Neural crest cell (in vitro differentiated cells): ENCODE measurements at regions not wholly inside any gene's neighbourhood (a gene's known extent, or its start where the extent isn't known, plus 50 kb on each side); places are given as distances from the start of the nearest gene placed in this dataset.
A peak's percentile ranks its signal among the peaks of the same experiment; 100 is the strongest.

Experiments used
- DNase-seq: peaks from one replicate; pipeline ENCODE4 v3.0.0; 2021; ENCODE audit warnings: low read depth, mixed read lengths, low spot score
- H3K27ac Mint-ChIP-seq: one replicate; pipeline ENCODE4 v1.8.0; 2021; ENCODE audit warnings: mild to moderate bottlenecking, mixed read lengths; ENCODE audit not compliant: unreplicated experiment
- H3K27me3 Mint-ChIP-seq: 2 replicates; pipeline ENCODE4 v1.8.0; 2021; ENCODE audit warnings: low read depth, mild to moderate bottlenecking, mixed read lengths
- H3K36me3 Mint-ChIP-seq: 2 replicates; pipeline ENCODE4 v1.8.0; 2021; ENCODE audit warnings: low read depth, mild to moderate bottlenecking, mixed read lengths
- H3K4me1 Mint-ChIP-seq: 2 replicates; pipeline ENCODE4 v1.8.0; 2021; ENCODE audit warnings: mixed read lengths
- H3K4me3 Mint-ChIP-seq: one replicate; pipeline ENCODE4 v1.8.0; 2021; ENCODE audit warnings: mild to moderate bottlenecking, mixed read lengths
- H3K9me3 Mint-ChIP-seq: 2 replicates; pipeline ENCODE4 v1.8.0; 2021; ENCODE audit warnings: mixed read lengths
- CTCF ChIP-seq: fragments of 200-600 bp; sonication (generic); conservative IDR thresholded peaks from 2 replicates; pipeline ENCODE4 v1.5.0; 2021; ENCODE audit warnings: antibody characterized with exemption, mild to moderate bottlenecking

- H3K27me3 Mint-ChIP-seq = peaks cover 3% of the 10 kb centered on the region
- H3K27ac Mint-ChIP-seq = no peak overlapping the region
- H3K9me3 Mint-ChIP-seq = peaks cover 7% of the 10 kb centered on the region
- no peaks in the 10 kb centered on the region for H3K36me3 Mint-ChIP-seq
- H3K4me1 Mint-ChIP-seq = peaks cover 13% of the 10 kb centered on the region
- no peak overlapping the region for H3K4me3 Mint-ChIP-seq
- TF ChIP-seq CTCF = no peak
- DNase-seq = no peak
Observed at GRCh38 chr14:101355284-101355683, 206.0 kb upstream of the DIO3 start.

- no peak overlapping the region for H3K27ac Mint-ChIP-seq
- H3K36me3 Mint-ChIP-seq = no peaks in the 10 kb centered on the region
- peaks cover 3% of the 10 kb centered on the region for H3K27me3 Mint-ChIP-seq
- DNase-seq = no peak
- peaks cover 5% of the 10 kb centered on the region for H3K9me3 Mint-ChIP-seq
- H3K4me3 Mint-ChIP-seq = no peak overlapping the region
- TF ChIP-seq CTCF = no peak
- peaks cover 18% of the 10 kb centered on the region for H3K4me1 Mint-ChIP-seq
Observed at GRCh38 chr14:101357038-101357437, 204.3 kb upstream of the DIO3 start.

- no peak overlapping the region for H3K4me3 Mint-ChIP-seq
- H3K36me3 Mint-ChIP-seq = no peaks in the 10 kb centered on the region
- no peaks in the 10 kb centered on the region for H3K27me3 Mint-ChIP-seq
- TF ChIP-seq CTCF = no peak
- DNase-seq = no peak
- H3K9me3 Mint-ChIP-seq = peaks cover 5% of the 10 kb centered on the region
- H3K4me1 Mint-ChIP-seq = peaks cover 18% of the 10 kb centered on the region
- no peak overlapping the region for H3K27ac Mint-ChIP-seq
Observed at GRCh38 chr14:101357559-101358319, 203.6 kb upstream of the DIO3 start.

DNA sequence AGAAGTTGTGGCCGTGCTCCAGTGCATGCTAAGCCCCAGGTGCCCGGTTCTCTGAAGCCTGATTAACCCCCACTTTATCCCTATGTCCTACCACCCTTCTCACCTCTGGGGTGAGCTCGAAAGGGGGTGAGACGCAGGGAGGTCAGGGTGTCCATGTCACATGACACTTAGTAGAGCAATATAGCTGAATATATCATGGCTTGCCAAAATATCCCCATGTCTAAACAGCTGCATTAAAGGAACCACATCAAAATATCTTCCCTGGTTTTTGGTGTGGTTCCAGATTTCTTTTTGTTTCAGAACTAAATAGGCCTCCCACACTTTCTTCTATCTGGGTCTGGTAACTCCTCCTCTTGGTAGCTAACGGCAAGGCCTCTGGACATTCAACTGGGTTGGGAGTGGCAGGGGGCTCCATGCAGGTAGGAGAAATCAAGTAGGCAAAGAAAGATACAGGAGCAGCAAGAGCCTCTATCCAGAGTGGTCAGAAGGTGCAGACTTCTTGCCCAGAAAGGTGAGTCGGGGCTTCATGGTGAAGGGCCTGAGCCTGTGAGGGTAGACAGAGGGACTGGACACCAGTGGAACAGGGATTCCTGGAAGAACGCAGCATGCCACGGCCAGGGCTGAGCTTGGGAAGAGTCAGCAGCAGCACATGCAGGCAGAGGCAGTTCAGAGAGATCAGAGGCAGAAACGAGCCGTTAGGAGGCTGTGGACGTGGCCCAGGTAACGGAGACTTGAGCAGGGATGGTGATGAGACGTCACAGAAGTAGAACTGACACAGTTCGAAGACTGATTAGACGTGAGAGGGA is 202.8 kb upstream of the DIO3 start:
- no peak for TF ChIP-seq CTCF
- peaks cover 5% of the 10 kb centered on the region for H3K9me3 Mint-ChIP-seq
- H3K27me3 Mint-ChIP-seq = no peaks in the 10 kb centered on the region
- no peak overlapping the region for H3K27ac Mint-ChIP-seq
- H3K4me1 Mint-ChIP-seq = peaks cover 21% of the 10 kb centered on the region
- no peak for DNase-seq
- no peak overlapping the region for H3K4me3 Mint-ChIP-seq
- H3K36me3 Mint-ChIP-seq = no peaks in the 10 kb centered on the region

DNA sequence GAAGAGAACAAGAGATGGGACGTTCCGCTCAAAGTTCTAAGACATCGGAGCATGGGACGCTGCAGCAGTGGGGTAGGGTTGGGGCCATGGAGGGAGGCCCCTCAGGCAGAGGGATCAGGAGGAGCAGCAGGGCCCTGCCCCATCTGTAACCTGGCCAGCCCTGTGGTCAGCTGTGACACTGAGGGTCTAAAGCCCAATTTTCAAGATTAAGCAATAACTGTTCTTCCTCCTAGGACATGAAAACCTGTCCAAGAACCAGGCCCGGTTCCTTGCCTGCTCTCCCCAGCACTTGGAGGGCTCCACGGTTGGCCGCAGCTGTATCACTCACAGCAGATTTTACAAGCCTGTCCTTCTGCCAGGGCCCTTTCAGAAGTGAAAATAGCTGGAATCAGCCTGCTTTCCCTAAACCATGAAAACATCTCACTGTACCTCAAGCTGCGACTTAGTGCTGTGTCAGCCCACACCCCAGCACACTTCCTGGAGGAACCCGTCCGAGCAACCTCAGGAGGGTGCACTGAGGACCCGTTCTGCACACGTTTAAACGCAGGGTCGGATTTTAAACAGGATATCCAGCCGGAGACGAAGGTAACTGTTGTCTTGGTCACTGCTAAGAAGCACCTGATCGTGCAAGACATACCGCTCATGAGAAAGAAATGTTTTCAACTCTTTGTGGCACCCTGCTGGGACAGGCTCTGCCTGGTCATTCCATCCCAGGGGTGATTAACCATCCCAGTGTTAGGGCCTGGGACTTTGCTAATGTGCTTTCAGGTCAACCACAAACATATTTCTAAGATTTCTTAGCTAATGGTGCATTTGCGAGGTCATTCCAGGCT is 201.9 kb upstream of the DIO3 start:
- no peak overlapping the region for H3K4me3 Mint-ChIP-seq

More for the DNA sequence above, 201.9 kb upstream of the DIO3 start:
- peaks cover 2% of the 10 kb centered on the region for H3K9me3 Mint-ChIP-seq
- H3K27ac Mint-ChIP-seq = peak overlapping the region; percentile 10
- no peak for TF ChIP-seq CTCF
- H3K27me3 Mint-ChIP-seq = no peaks in the 10 kb centered on the region
- H3K36me3 Mint-ChIP-seq = no peaks in the 10 kb centered on the region
- DNase-seq = no peak
- peaks cover 24% of the 10 kb centered on the region for H3K4me1 Mint-ChIP-seq
